IMR-90 (cell line): ENCODE measurements at regions not wholly inside any gene's neighbourhood (a gene's known extent, or its start where the extent isn't known, plus 50 kb on each side); places are given as distances from the start of the nearest gene placed in this dataset.

Source experiments
- ATAC-seq: fragments of 200-7000 bp; cut with Tn5 transposase; 2 replicates; pipeline ENCODE4 v1.9.1; 2020; ENCODE audit warnings: low read depth, mild to moderate bottlenecking, moderate library complexity
- BruUV-seq: library from RNA; stranded (reverse); fragments of 400-500 nt; replicated peaks from 2 replicates; lab custom pipeline; 2021; lab: Mats Ljungman, UMichigan
- CTCF ChIA-PET: fragments of 300-600 bp; formaldehyde crosslinking; extraction: SDS; loops from one replicate; lab custom pipeline; 2021; ENCODE audit warnings: antibody characterized with exemption; lab: Yijun Ruan, JAX
- POLR2A ChIA-PET: fragments of 300-600 bp; sonication (Branson Sonifier 250); formaldehyde crosslinking; loops from one replicate; lab custom pipeline; 2022; ENCODE audit warnings: antibody characterized with exemption; ENCODE audit not compliant: unreplicated experiment; lab: Charles Lee
- DNase-seq: peaks from one replicate; pipeline ENCODE4 v3.0.0; 2013
- H2AFZ ChIP-seq: replicated peaks from 2 replicates; pipeline ENCODE3; 2013; ENCODE audit warnings: low read length, mild to moderate bottlenecking; ENCODE audit not compliant: poor library complexity
- H2AK5ac ChIP-seq: 2 replicates; pipeline ENCODE4 v1.6.1; 2013; ENCODE audit warnings: low read depth, low read length, inconsistent platforms
- H2AK9ac ChIP-seq: replicated peaks from 2 replicates; pipeline ENCODE3; 2013; ENCODE audit warnings: mild to moderate bottlenecking, low read depth, low read length, moderate library complexity; ENCODE audit not compliant: poor library complexity
- H2BK120ac ChIP-seq: 2 replicates; pipeline ENCODE4 v1.6.1; 2013; ENCODE audit warnings: low read depth, low read length, inconsistent platforms
- H2BK15ac ChIP-seq: 3 replicates; pipeline ENCODE4 v1.6.1; 2013; ENCODE audit warnings: low read depth, low read length, inconsistent platforms
- H2BK20ac ChIP-seq: 2 replicates; pipeline ENCODE4 v1.6.1; 2013; ENCODE audit warnings: low read depth, mild to moderate bottlenecking, inconsistent platforms, low read length, moderate library complexity
- H2BK5ac ChIP-seq: 2 replicates; pipeline ENCODE4 v1.6.1; 2013; ENCODE audit warnings: mild to moderate bottlenecking, low read depth, low read length, inconsistent platforms; ENCODE audit not compliant: poor library complexity, severe bottlenecking
- H3K14ac ChIP-seq: replicated peaks from 2 replicates; pipeline ENCODE4 v1.6.1; 2013; ENCODE audit warnings: low read depth, low read length, inconsistent platforms
- H3K18ac ChIP-seq: 2 replicates; pipeline ENCODE4 v1.6.1; 2013; ENCODE audit warnings: low read depth, low read length, control low read depth
- H3K23ac ChIP-seq: 2 replicates; pipeline ENCODE4 v1.6.1; 2013; ENCODE audit warnings: low read depth, low read length, inconsistent platforms
- H3K27ac ChIP-seq: 2 replicates; pipeline ENCODE4 v1.5.1; 2013; ENCODE audit warnings: mild to moderate bottlenecking, control low read depth, low read length; ENCODE audit not compliant: insufficient read depth
- H3K27me3 ChIP-seq: 2 replicates; pipeline ENCODE4 v1.6.1; 2013; ENCODE audit warnings: low read length; ENCODE audit not compliant: control insufficient read depth, insufficient read depth
- H3K36me3 ChIP-seq: 2 replicates; pipeline ENCODE4 v1.6.1; 2013; ENCODE audit warnings: low read length, mixed read lengths; ENCODE audit not compliant: control insufficient read depth, insufficient read depth
- H3K4ac ChIP-seq: 2 replicates; pipeline ENCODE4 v1.6.1; 2013; ENCODE audit warnings: low read depth, low read length, inconsistent platforms
- H3K4me1 ChIP-seq: 2 replicates; pipeline ENCODE4 v1.6.1; 2013; ENCODE audit warnings: low read length, mixed read lengths; ENCODE audit not compliant: control insufficient read depth, insufficient read depth
- H3K4me2 ChIP-seq: 2 replicates; pipeline ENCODE4 v1.6.1; 2013; ENCODE audit warnings: low read depth, mild to moderate bottlenecking, control low read depth, low read length, moderate library complexity
- H3K4me3 ChIP-seq: 2 replicates; pipeline ENCODE4 v1.5.1; 2013; ENCODE audit warnings: low read depth, mild to moderate bottlenecking, control low read depth, low read length, moderate library complexity; ENCODE audit not compliant: insufficient read depth
- H3K56ac ChIP-seq: 2 replicates; pipeline ENCODE4 v1.6.1; 2013; ENCODE audit warnings: low read length, inconsistent platforms; ENCODE audit not compliant: insufficient read depth; ENCODE audit errors: extremely low read depth
- H3K79me1 ChIP-seq, 2 experiments: 2 replicates each; pipeline ENCODE4 v1.6.1; 2013; ENCODE audit warnings: low read length in 2 of 2, inconsistent platforms in 1 of 2, low read depth in 1 of 2
- H3K9ac ChIP-seq: 2 replicates; pipeline ENCODE4 v1.6.1; 2013; ENCODE audit warnings: low read depth, low read length, control low read depth
- H3K9me1 ChIP-seq: 2 replicates; pipeline ENCODE4 v1.6.1; 2013; ENCODE audit warnings: low read length, inconsistent platforms; ENCODE audit not compliant: insufficient read depth
- H3K9me3 ChIP-seq: 2 replicates; pipeline ENCODE4 v1.6.1; 2013; ENCODE audit warnings: low read length; ENCODE audit not compliant: control insufficient read depth, insufficient read depth
- H4K20me1 ChIP-seq: 2 replicates; pipeline ENCODE4 v1.6.1; 2013; ENCODE audit warnings: low read length, inconsistent platforms; ENCODE audit not compliant: insufficient read depth
- H4K5ac ChIP-seq: 2 replicates; pipeline ENCODE4 v1.6.1; 2013; ENCODE audit warnings: mild to moderate bottlenecking, low read depth, low read length, control low read depth
- H4K8ac ChIP-seq, 2 experiments: 2 replicates each; pipeline ENCODE4 v1.6.1; 2013; ENCODE audit warnings: low read depth in 2 of 2, low read length in 2 of 2, control low read depth in 1 of 2, inconsistent platforms in 1 of 2
- H4K91ac ChIP-seq: 2 replicates; pipeline ENCODE4 v1.6.1; 2013; ENCODE audit warnings: low read depth, low read length, inconsistent platforms; ENCODE audit not compliant: insufficient read depth
- BHLHE40 ChIP-seq: fragments of 150-350 bp; IDR thresholded peaks from 2 replicates; pipeline ENCODE4 v1.6.1; 2016; ENCODE audit warnings: mild to moderate bottlenecking, low read depth, low read length
- CHD1 ChIP-seq: IDR thresholded peaks from 2 replicates; pipeline ENCODE4 v1.6.1; 2012; ENCODE audit warnings: low read depth, low read length, improper control_type of control experiment
- CTCF ChIP-seq: conservative IDR thresholded peaks from 2 replicates; pipeline ENCODE4 v1.5.1; 2012; ENCODE audit warnings: mild to moderate bottlenecking, low read depth, low read length, improper control_type of control experiment
- ELK1 ChIP-seq: fragments of 150-350 bp; IDR thresholded peaks from 2 replicates; pipeline ENCODE4 v1.6.1; 2016; ENCODE audit warnings: low read depth, mild to moderate bottlenecking, low read length, moderate library complexity, borderline replicate concordance
- FOS ChIP-seq: fragments of 150-350 bp; IDR thresholded peaks from 2 replicates; pipeline ENCODE4 v1.6.1; 2016; ENCODE audit warnings: low read depth, low read length
- MAFK ChIP-seq: IDR thresholded peaks from 2 replicates; pipeline ENCODE4 v1.6.1; 2012; ENCODE audit warnings: low read depth, low read length, improper control_type of control experiment
- MAZ ChIP-seq: IDR thresholded peaks from 2 replicates; pipeline ENCODE4 v1.6.1; 2012; ENCODE audit warnings: low read depth, mild to moderate bottlenecking, low read length, improper control_type of control experiment, moderate library complexity, borderline replicate concordance
- MXI1 ChIP-seq: IDR thresholded peaks from 2 replicates; pipeline ENCODE4 v1.6.1; 2012; ENCODE audit warnings: low read depth, mild to moderate bottlenecking, low read length, moderate library complexity, borderline replicate concordance
- NFE2L2 ChIP-seq: fragments of 150-350 bp; IDR thresholded peaks from 2 replicates; pipeline ENCODE4 v1.6.1; 2016; ENCODE audit warnings: low read depth, mild to moderate bottlenecking, low read length
- RCOR1 ChIP-seq: IDR thresholded peaks from 2 replicates; pipeline ENCODE4 v1.6.1; 2012; ENCODE audit warnings: mild to moderate bottlenecking, low read length, improper control_type of control experiment; ENCODE audit not compliant: insufficient replicate concordance
- SMC3 ChIP-seq: fragments of 150-350 bp; IDR thresholded peaks from 2 replicates; pipeline ENCODE4 v1.6.1; 2016; ENCODE audit warnings: low read depth, mild to moderate bottlenecking, antibody characterized with exemption, low read length, moderate library complexity
- WGBS, 2 experiments: methylation state at CpG; one replicate each; pipeline versions ENCODE4 v1.1.5 to v1.1.7; 2013; ENCODE audit warnings: missing lambda C conversion rate in 2 of 2; ENCODE audit not compliant: insufficient read length in 1 of 2; ENCODE audit errors: extremely low coverage in 2 of 2; 5-methylcytosine and 5-hydroxymethylcytosine counted together
- dilution Hi-C: fragments of 300-500 bp; cut with HindIII; formaldehyde crosslinking; loops from one replicate; pipeline ENCODE4 v1.14.3; 2018; ENCODE audit warnings: low sequenced_read_pairs; ENCODE audit not compliant: unreplicated experiment
- in situ Hi-C: fragments of 300-500 bp; cut with MboI; formaldehyde crosslinking; loops from 3 replicates; pipeline ENCODE4 v1.14.3; 2019; ENCODE audit warnings: low sequenced_read_pairs, inconsistent platforms, mixed read lengths
- intact Hi-C: fragments of 100-400 bp; cut with micrococcal nuclease; formaldehyde crosslinking; loops from 2 replicates; pipeline ENCODE4 v1.10.0; 2022

GRCh38 chr15:31268108-31268501 is 58.5 kb upstream of the KLF13 start:
- BruUV-seq = no TSS peak
- intact Hi-C loops (no loop called here), dilution Hi-C loops (no loop called here), in situ Hi-C loops (no loop called here)
- H3K4me3 ChIP-seq = no peak overlapping the region
- no peak overlapping the region for H2BK20ac ChIP-seq
- no peaks in the 10 kb centered on the region for H3K79me1 ChIP-seq
- H4K20me1 ChIP-seq = no peaks in the 10 kb centered on the region
- H4K5ac ChIP-seq = no peak overlapping the region
- no peaks in the 10 kb centered on the region for H3K9me1 ChIP-seq
- no peak overlapping the region for H3K14ac ChIP-seq
- no peak overlapping the region for H3K18ac ChIP-seq
- no peak overlapping the region for H2BK15ac ChIP-seq
- H3K56ac ChIP-seq = no peak overlapping the region
- no peak overlapping the region for H4K8ac ChIP-seq
- no peak overlapping the region for H3K23ac ChIP-seq
- no peaks in the 10 kb centered on the region for H3K9me3 ChIP-seq
- TF ChIP-seq NFE2L2 (no peak), SMC3 (no peak), CTCF (no peak), MXI1 (no peak), BHLHE40 (no peak), FOS (no peak), ELK1 (no peak), CHD1 (no peak), MAFK (no peak), MAZ (no peak), RCOR1 (no peak)
- no peak overlapping the region for H2BK120ac ChIP-seq
- H2AK9ac ChIP-seq = no peak overlapping the region
- no peaks in the 10 kb centered on the region for H3K36me3 ChIP-seq
- DNase-seq (no peak), ATAC-seq (no peak)
- no peak overlapping the region for H2AFZ ChIP-seq
- no peak overlapping the region for H3K4ac ChIP-seq
- H3K27me3 ChIP-seq = peaks cover 4% of the 10 kb centered on the region; the same call in 1 of the 2 replicates
- no peak overlapping the region for H3K27ac ChIP-seq
- 83% methylated on average over 1 of the region's 2 CpGs; no CpG with 5 or more reads in 1 of the 2 experiments for WGBS, 2 experiments
- H3K4me2 ChIP-seq = no peak overlapping the region
- H2BK5ac ChIP-seq = no peak overlapping the region
- no peak overlapping the region for H4K91ac ChIP-seq
- CTCF ChIA-PET = no interaction called here
- H3K9ac ChIP-seq = no peak overlapping the region
- POLR2A ChIA-PET = no interaction called here
- H3K4me1 ChIP-seq = no peaks in the 10 kb centered on the region
- no peak overlapping the region for H2AK5ac ChIP-seq
